CD4-positive, alpha-beta T cell treated with Interleukin-15 for 1 hour (primary cell): ENCODE measurements at regions not wholly inside any gene's neighbourhood (a gene's known extent, or its start where the extent isn't known, plus 50 kb on each side); places are given as distances from the start of the nearest gene placed in this dataset.

Experiments
- DNase-seq: peaks from one replicate; pipeline ENCODE4 v3.0.0-alpha.2; 2020

DNA sequence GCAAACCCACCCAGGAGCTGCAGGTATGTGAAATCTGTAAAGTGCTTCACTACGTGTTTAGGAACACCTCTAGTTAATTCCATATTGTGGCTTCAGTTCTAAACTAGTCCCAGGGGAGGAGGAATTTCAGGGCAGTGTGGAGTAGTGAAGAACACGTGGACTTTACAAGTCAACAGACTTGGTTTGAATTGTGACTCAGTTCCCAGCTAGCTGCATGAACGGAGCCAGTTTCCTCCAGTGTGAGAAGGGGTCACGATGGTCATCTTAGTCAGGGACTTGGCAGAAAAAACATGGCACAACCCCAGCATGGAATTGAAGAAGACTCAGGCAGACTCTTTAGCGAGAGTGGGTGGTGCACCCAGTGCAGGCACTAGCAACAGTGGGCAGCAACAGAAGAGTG is 175.7 kb upstream of the UBL3 start:
- no peak for DNase-seq

DNA sequence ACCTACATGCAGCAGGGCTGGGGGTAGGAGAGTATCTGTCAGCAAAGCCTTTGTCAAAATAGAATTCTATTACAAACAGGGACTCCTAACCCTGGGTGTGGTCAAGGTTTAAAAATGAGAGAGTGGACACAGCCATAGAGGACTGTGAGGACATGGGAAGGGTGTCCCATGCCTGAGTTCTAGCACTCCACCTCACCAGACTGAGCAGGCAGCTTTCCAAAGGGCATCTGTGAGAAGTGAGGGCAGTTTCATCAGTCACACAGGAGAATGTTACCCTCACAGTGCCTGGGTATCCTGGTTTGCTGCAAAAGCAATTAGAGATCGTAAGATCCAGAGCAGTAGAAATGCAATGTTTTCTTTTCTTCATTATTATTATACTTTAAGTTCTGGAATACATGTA is 174.9 kb upstream of the UBL3 start:
- DNase-seq: no peak

DNA sequence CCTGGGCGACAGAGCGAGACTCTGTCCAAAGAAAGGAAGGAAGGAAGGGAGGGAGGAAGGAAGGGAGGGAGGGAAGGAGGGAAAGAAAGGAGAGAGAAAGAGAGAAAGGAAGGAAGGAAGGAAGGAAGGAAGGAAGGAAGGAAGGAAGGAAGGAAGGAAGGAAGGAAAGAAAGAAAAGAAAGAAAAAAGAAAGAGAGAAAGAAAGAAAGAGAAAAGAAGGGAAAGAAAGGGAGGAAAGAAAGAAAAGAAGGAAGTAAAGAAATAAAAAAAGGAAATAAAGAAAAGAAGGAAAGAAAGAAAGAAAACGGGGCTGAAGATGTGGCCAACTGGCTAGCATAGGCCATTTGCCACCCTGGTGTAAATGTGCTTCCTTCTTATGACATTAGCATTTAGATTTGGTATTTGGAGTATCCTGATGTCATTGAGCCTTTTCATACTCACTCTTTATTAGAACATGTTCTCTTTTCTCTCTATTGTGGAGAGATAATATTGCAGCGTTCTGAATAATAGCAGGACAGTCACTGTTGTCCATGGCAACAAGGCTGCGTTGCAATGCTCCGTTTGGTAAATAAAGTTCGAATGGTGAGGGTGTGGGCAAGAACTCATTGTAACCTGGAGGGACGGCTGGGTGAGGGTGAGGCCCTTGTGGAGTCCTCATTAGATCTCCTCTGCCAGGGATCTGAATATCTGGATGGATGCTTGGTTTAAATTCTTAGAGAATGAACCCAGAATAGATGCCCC is 173.9 kb upstream of the UBL3 start:
- DNase-seq: no peak

- DNase-seq: no peak
Measured at GRCh38 chr13:30023196-30023895, 172.9 kb upstream of the UBL3 start.

- DNase-seq: no peak
Measured at GRCh38 chr13:30022796-30023195, 172.4 kb upstream of the UBL3 start.

- no peak for DNase-seq
Measured at GRCh38 chr13:30022256-30022655, 171.8 kb upstream of the UBL3 start.

GRCh38 chr13:30021611-30022010 is 171.2 kb upstream of the UBL3 start:
- DNase-seq: no peak

- DNase-seq: no peak
Measured at GRCh38 chr13:30020726-30021312, 170.4 kb upstream of the UBL3 start.

GRCh38 chr13:30019648-30020626 is 169.5 kb upstream of the UBL3 start:
- DNase-seq: no peak

DNA sequence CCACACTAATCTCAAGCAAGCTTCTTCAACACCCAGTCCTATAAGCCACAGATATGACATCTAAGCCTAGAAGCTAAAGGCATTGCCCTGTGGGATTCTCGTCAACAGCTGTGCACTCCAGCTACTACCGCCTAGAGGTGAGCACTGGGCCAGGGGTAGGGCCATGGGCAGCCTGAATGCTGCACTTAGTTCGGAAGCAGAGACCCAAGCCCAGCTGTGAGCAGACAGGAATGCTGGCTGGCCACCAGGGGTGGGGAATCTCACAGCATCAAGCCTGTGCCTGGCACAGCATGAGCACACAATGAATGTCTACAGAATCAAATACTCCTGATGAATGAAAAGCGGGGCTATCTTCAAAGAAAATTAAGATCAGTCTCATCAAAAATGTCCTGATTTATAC is 167.5 kb upstream of the UBL3 start:
- DNase-seq: no peak

- no peak for DNase-seq
Measured at GRCh38 chr13:30016398-30016797, 166.0 kb upstream of the UBL3 start.

DNA sequence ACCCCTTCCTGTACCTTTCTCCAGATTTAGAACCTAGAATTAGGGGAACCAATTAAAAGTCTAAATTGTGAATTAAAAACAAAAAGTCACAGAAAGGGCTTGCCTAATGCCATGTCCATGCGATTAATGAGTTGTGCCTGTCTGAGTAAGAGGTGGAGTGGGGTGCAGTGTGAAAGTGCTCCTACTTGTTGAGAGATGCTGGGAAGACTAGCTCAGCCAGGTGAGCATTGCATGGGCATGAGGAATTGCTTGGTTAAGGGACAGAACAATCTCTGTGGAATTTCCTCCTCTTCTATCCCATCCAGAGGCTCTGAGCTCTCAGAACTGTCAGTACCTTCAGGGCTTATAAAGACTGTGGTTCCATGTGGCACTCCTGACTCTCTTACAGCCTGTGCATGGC is 159.0 kb upstream of the UBL3 start:
- DNase-seq: no peak

- DNase-seq: no peak
Measured at GRCh38 chr13:30006246-30006645, 155.8 kb upstream of the UBL3 start.

- no peak for DNase-seq
Measured at GRCh38 chr13:30004204-30004603, 153.8 kb upstream of the UBL3 start.

DNA sequence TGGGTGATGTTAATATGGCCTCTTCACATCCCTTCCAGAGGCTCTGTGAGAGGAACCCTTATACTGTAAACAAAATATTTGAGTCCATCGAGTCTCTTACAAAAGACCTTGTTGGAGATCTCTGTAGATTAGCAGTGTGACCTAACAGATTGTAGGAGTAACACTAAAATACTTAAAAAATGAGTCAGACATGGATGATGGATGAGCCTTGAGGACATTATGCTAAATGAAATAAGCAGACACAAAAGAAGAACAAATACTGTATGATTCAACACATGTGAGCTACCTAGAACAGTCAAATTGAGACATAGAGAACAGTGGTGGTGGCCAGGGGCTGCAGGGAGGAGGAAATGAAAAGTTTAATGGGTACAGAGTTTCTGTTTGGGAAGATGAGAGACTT is 152.2 kb upstream of the UBL3 start:
- DNase-seq: no peak

DNA sequence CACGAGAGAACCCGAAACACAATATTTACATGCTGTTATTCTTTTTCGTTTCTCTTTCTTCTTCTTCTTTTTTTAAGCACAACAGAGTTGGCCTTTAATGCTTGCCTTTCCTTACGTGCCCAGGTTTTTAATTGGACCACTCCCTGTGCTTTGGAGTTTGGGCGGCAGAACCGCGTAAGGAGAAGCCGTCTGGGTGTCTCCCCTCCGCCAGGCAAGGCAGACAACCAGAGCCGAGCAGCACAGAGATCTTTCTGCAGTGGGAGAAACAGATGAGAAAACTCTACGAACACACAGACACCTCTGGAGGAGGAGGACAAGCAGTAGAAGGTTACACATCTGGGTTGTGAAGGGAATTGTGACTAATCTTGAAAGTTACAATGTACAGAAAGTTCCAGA is 150.0 kb upstream of the UBL3 start:
- no peak for DNase-seq

- DNase-seq: no peak
Measured at GRCh38 chr13:29999492-30000369, 149.3 kb upstream of the UBL3 start.

- DNase-seq: no peak
Measured at GRCh38 chr13:29996316-29996715, 145.9 kb upstream of the UBL3 start.

DNA sequence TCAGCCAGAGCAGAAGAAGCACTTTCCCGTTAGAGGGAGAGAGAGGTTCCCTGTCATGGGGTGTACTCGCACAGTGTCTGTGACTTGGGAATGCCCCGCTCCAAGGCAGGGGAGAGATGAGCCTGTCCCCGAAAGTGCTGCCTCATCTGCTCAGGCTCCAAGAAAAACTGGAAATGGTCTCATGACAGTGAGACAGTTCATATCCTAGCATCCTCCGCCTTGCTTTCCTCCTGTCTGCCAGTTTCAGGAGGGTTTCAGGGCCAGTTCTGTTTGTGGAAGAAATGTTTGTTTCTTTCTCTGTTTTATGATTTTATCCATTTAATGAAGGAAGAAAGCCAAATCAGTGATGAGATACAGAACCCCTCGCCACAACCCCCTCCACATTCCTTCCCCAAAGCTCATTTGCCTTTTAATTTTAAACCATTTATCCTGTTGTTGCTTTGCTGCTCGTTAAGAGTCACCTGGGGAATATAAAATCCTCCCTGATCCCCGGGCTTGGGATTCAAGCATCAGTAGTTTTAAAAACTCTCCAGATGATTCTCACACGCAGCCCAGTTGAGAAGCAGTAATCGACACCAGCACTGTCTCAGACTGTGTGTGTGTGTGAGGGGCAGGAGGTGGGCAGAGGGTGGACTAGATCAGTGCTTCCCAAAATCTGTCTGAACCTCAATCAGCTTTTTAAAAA is 144.6 kb upstream of the UBL3 start:
- no peak for DNase-seq

GRCh38 chr13:29993716-29994488 is 143.5 kb upstream of the UBL3 start:
- DNase-seq: no peak

- DNase-seq: no peak
Measured at GRCh38 chr13:29993196-29993595, 142.8 kb upstream of the UBL3 start.
